ENCODE measurements at regions not wholly inside any gene's neighbourhood (a gene's known extent, or its start where the extent isn't known, plus 50 kb on each side); places are given as distances from the start of the nearest gene placed in this dataset.
"Not testable (repeated sequence)": the region's sequence is repeated elsewhere in the genome, so short reads cannot be mapped to it uniquely, and the experiment has no call there.

DNA sequence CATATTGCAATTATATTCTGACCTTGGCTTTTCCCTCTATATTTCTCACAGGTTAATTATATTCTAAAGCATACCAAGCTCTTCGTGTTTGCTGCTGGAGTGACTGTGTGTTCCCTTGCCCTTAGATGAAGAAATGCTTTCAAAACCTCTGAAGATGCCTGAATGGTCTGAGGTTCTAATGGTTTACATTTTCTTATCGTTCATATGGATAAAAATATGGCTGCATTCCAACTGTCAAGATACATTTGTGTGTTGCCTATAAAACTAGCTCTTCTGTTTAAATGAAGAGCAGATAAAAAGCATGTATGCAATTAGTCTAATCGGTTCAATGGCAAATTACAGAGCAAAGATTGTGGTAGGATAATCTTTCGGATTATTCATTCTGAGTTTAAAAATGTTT, 68.4 kb upstream of the ANKRD10 start:
- DNase-seq (ENCODE audit: low read depth in 1 of 2, low spot score in 1 of 2), result no peak
- in situ Hi-C loops (cut with HindIII; ENCODE audit: low pct_unique_long_range_greater_than_20kb, low sequenced_read_pairs), result no loop called here
- no peak for TF ChIP-seq JUND (IDR thresholded peaks at IDR 0.05; ENCODE audit: low read depth)

DNA sequence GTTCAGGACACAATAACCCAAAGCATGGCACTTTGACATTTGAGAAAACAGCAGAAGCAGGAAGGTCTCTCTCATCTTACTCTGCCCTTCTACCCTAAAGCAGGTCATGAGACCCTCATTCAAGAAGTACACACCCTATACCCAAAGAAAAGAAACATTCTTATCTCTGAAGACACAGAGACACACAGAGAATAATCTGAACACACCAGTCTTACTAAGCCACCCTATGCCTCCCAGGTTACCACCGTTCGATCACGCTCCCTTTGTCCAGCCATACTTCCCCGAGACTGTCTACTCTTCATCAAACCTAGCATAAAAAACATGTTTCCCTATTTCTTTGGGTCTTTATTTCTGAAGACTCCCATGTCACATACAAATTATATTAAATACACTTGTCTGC, 66.5 kb upstream of the ANKRD10 start:
- no peak for DNase-seq (ENCODE audit: low read depth in 1 of 2, low spot score in 1 of 2)
- no peak for TF ChIP-seq JUND (IDR thresholded peaks at IDR 0.05; ENCODE audit: low read depth)
- in situ Hi-C loops (cut with HindIII; ENCODE audit: low pct_unique_long_range_greater_than_20kb, low sequenced_read_pairs), result no loop called here

DNA sequence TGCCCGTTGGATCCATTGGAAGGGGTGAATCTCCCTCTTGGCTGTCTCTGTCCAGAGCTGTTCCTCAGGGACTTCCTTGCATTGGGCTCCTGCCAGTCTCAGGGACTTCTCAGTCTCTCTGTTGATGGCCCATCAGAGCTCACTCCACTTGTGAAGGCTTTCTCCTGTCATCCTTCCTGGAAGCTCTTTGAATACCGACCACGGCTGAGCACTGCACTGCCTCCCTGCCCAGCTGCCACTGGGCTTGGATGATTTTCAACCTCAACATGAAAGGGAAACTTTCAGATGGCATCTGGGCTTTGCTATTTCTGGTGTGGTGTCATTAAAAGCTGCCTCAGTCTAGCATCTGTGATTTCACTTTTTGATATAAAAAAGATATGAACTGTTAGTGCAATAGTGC, 66.1 kb upstream of the ANKRD10 start:
- no peak for TF ChIP-seq JUND (IDR thresholded peaks at IDR 0.05; ENCODE audit: low read depth)
- no peak for DNase-seq (ENCODE audit: low read depth in 1 of 2, low spot score in 1 of 2)
- in situ Hi-C loops (cut with HindIII; ENCODE audit: low pct_unique_long_range_greater_than_20kb, low sequenced_read_pairs), result no loop called here

DNA sequence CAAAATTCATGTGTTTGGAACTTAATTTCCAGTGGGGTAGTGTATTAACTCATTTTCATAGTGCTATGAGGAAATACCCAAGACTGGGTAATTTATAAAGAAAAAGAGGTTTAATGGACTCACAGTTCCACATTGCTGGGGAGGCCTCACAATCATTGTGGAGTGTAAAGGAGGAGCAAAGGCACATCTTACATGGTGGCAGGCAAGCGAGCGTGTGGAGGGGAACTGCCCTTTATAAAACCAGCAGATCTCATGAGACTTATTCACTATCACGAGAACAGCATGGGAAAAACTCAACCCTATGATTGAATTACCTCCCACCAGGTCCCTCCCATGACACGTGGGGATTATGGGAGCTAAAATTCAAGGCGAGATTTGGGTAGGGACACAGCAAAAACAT, 64.3 kb upstream of the ANKRD10 start:
- DNase-seq (ENCODE audit: low read depth in 1 of 2, low spot score in 1 of 2); in situ Hi-C loops (cut with HindIII; ENCODE audit: low pct_unique_long_range_greater_than_20kb, low sequenced_read_pairs): not testable (repeated sequence)

DNA sequence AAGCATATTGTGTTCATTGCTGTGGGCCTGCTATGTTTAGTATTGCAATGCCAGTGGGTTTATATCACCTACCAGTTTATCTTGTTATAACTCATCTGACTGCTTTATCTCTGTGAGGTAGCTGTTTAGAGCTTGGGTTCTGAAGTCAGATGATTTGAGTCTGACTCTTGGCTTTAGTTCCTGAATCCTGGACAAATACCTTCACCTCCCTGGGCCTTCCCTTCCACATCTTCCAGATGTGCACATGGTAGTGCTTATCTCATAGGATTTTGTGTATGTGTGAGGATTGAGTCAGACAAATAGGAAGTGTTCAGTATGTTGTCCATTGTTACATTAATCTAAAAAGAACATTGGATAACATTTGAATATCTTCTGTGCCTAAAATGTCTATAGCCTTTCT, 63.5 kb upstream of the ANKRD10 start:
- DNase-seq (ENCODE audit: low read depth in 1 of 2, low spot score in 1 of 2), result no peak
- no peak for TF ChIP-seq JUND (IDR thresholded peaks at IDR 0.05; ENCODE audit: low read depth)
- in situ Hi-C loops (cut with HindIII; ENCODE audit: low pct_unique_long_range_greater_than_20kb, low sequenced_read_pairs), result no loop called here

DNA sequence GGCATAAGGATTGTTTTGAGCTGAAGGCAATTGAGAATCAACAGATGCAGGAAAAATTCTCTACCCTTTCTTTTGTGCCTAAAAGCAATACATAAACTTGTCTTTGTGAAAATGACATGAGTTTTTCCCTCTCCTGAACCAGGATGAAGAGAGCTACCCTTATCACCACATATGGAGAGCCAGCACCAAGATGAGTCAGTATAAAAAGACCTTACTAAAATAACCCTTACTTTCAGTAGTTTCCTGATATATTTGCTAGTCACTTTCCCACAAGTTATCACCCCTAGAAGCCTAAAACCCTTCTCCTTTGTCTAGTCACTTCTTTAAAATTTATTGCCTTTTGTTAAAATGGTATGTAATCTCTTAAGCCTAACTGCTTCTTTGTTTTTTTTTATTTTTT, 61.9 kb upstream of the ANKRD10 start:
- in situ Hi-C loops (cut with HindIII; ENCODE audit: low pct_unique_long_range_greater_than_20kb, low sequenced_read_pairs), result no loop called here
- no peak for DNase-seq (ENCODE audit: low read depth in 1 of 2, low spot score in 1 of 2)
- TF ChIP-seq JUND (IDR thresholded peaks at IDR 0.05; ENCODE audit: low read depth), result no peak

DNA sequence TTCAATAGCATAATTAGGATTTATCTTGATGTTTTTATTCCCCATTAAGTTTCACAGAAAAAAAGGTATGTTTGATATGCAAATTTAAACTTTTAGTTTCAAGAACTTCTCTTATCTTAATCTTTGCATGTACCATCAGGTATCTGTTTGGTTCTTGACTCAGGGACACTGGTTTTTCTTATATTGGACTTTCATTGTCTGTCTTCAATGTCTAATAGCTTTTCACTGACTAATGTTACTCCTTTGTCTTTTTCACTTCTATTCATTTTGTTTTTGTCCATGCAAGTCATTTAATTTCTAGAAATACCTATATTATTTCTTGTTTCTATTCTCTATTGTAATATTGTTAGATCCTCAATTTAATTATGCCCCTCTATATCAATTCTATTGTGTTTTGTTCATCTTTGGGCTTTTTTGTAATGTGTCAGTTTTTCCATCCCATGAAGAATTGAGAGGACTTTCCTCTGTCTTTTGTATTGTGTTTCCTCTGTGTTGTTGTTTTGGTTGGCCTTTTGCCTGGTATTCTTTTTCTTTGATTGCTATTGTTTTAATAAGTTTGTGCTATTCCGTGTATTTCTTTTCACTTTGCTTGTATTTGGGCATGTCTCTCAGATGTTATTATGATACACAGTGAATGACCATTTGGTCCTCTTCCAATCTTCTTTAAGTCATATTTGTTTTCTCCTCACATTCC, 58.3 kb upstream of the ANKRD10 start:
- no peak for TF ChIP-seq JUND (IDR thresholded peaks at IDR 0.05; ENCODE audit: low read depth)
- no peak for DNase-seq (ENCODE audit: low read depth in 1 of 2, low spot score in 1 of 2)
- in situ Hi-C loops (cut with HindIII; ENCODE audit: low pct_unique_long_range_greater_than_20kb, low sequenced_read_pairs), result no loop called here

DNA sequence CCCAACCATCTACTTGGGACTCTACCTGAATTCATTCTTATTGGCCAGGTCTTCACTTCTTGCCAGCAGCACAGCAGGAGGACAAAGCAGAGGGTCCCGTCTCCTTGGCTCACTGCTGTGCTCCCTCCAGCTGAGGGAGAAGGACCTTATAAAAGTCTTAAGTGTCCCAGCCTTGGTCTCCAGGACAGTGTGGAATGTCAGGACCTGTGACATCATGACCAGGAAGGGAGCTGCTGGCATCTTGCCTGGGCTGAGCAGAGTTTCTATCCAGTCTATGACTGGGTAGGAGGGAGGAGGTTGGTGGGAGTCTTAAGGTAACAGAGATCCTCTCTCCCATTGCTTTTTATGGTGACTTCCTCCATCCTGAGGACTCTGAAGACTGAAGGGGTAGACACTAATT, 56.6 kb upstream of the ANKRD10 start:
- in situ Hi-C loops (cut with HindIII; ENCODE audit: low pct_unique_long_range_greater_than_20kb, low sequenced_read_pairs), result no loop called here
- no peak for TF ChIP-seq JUND (IDR thresholded peaks at IDR 0.05; ENCODE audit: low read depth)
- no peak for DNase-seq (ENCODE audit: low read depth in 1 of 2, low spot score in 1 of 2)

DNA sequence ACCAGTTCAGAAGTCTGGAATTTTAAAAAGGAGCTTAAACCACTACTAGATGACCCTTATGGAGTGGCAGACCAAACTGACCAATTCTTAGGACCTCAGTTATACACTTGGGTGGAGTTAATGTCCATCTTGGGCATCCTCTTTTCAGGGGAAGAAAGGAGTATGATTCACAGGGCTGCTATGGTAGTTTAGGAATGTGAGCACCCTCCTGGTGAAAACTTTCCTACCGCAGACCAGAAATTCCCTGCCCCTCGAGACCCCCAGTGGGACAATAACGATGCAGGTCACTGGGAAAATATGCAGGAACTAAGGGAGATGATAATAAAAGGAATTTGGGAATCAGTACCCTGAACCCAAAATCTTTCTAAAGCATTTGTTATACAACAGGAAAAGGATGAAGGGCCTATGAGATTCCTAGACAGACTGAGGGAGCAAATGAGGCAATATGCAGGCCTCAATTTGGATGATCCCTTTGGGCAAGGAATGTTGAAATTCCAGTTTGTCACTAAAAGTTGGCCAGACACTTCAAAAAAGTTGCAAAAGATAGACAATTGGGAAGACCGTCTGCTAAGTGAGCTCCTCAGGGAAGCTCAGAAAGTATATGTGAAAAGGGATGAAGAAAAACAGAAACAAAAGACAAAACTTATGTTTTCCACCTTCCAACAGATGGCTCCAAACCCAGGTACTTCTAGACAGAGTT, 52.4 kb upstream of the ANKRD10 start:
- DNase-seq (ENCODE audit: low read depth in 1 of 2, low spot score in 1 of 2), result peak in 1 of 2 experiments; percentile 36
- in situ Hi-C loops (cut with HindIII; ENCODE audit: low pct_unique_long_range_greater_than_20kb, low sequenced_read_pairs), result not testable (repeated sequence)

DNA sequence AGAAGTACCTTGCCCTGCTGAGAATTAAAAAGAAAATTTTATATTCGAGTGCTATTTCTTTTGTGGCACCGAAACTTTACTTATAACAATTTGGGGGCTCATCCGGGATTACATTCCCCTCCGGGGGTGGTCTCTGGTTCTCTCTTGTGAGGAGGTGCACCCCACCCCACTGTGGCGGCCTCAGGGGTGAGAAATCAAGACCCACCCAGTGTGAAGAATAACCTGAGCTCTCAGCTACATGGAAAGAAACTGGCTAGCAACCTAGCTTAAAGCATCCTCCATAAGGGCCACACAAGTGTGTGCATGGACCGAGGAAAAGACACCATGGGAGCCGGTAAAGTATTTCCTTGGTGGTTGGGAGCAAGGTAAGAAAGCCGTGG, 50.9 kb upstream of the ANKRD10 start:
- no peak for TF ChIP-seq JUND (IDR thresholded peaks at IDR 0.05; ENCODE audit: low read depth)
- in situ Hi-C loops (cut with HindIII; ENCODE audit: low pct_unique_long_range_greater_than_20kb, low sequenced_read_pairs), result no loop called here
- DNase-seq (ENCODE audit: low read depth in 1 of 2, low spot score in 1 of 2), result no peak

DNA sequence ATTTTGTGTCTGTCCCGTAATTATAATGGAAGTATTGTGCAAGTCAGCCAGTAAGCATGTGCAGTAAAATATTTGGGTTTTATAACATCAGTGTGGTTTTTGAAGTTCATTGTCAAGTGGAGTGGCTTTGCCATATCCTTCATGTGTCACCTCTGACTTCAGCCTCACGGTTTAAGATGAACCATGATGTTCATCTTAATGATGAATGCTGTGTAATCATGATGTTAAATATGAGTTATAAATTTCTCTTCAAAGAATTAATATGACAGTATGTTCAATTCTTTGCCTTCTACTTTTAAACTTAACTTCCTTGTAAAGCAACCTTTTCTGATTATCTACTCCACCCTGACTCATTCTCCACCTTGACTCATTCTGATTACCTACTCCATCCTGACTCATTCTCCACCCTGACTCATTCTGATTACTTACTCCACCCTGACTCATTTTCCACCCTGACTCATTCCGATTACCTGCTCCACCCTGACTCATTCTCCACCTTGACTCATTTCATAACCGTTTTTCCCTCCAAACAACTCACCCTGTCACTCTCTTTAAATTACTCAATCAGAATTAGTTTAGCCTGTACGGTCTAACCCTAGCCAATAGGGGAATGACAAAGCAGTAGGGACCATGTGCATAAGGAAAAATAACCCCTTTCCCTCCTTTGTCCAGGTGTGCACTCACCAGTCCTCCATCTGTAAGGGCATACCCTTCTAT, 50.3 kb upstream of the ANKRD10 start:
- no peak for DNase-seq (ENCODE audit: low read depth in 1 of 2, low spot score in 1 of 2)
- in situ Hi-C loops (cut with HindIII; ENCODE audit: low pct_unique_long_range_greater_than_20kb, low sequenced_read_pairs), result no loop called here
- TF ChIP-seq JUND (IDR thresholded peaks at IDR 0.05; ENCODE audit: low read depth), result no peak

Measured in T47D (cell line).